Astrocyte (in vitro differentiated cells and primary cell): ENCODE measurements at regions not wholly inside any gene's neighbourhood (a gene's known extent, or its start where the extent isn't known, plus 50 kb on each side); places are given as distances from the start of the nearest gene placed in this dataset.

Experiments used
- DNase-seq: peaks from one replicate; pipeline ENCODE4 v3.0.0-alpha.2; 2010; ENCODE audit warnings: low read depth
- FAIRE-seq: peaks from 2 replicates; lab custom pipeline; 2011; peaks lifted over from hg19 to GRCh38; lab: Jason Lieb, UNC
- H2AFZ ChIP-seq: 2 replicates; pipeline ENCODE4 v1.6.0; 2012; ENCODE audit warnings: low read depth, low read length, inconsistent platforms
- H3K27ac ChIP-seq: 2 replicates; pipeline ENCODE4 v1.5.1; 2011; ENCODE audit warnings: low read depth, low read length, inconsistent platforms
- H3K27me3 ChIP-seq: 2 replicates; pipeline ENCODE4 v1.6.0; 2011; ENCODE audit warnings: low read length, inconsistent platforms; ENCODE audit not compliant: insufficient read depth
- H3K36me3 ChIP-seq: 2 replicates; pipeline ENCODE4 v1.5.1; 2011; ENCODE audit warnings: low read length, inconsistent platforms; ENCODE audit not compliant: insufficient read depth
- H3K4me1 ChIP-seq: 2 replicates; pipeline ENCODE4 v1.5.1; 2011; ENCODE audit warnings: low read length, inconsistent platforms; ENCODE audit not compliant: insufficient read depth
- H3K4me2 ChIP-seq: 2 replicates; pipeline ENCODE4 v1.6.0; 2012; ENCODE audit warnings: low read length, inconsistent platforms
- H3K4me3 ChIP-seq: 2 replicates; pipeline ENCODE4 v1.5.1; 2011; ENCODE audit warnings: low read depth, mild to moderate bottlenecking, low read length, inconsistent platforms; ENCODE audit not compliant: insufficient read depth
- H3K79me2 ChIP-seq: 2 replicates; pipeline ENCODE4 v1.6.0; 2012; ENCODE audit warnings: mild to moderate bottlenecking, low read length, inconsistent platforms; ENCODE audit not compliant: insufficient read depth
- H3K9ac ChIP-seq: 2 replicates; pipeline ENCODE4 v1.6.0; 2012; ENCODE audit warnings: mild to moderate bottlenecking, low read length, inconsistent platforms
- H3K9me3 ChIP-seq: 2 replicates; pipeline ENCODE4 v1.5.1; 2012; ENCODE audit warnings: low read depth, mild to moderate bottlenecking, low read length, inconsistent platforms; ENCODE audit not compliant: insufficient read depth
- H4K20me1 ChIP-seq: 2 replicates; pipeline ENCODE4 v1.6.0; 2012; ENCODE audit warnings: low read length, inconsistent platforms; ENCODE audit not compliant: insufficient read depth
- H3K27ac Mint-ChIP-seq: one replicate; pipeline ENCODE4 v1.8.0; 2021; ENCODE audit warnings: mild to moderate bottlenecking, mixed read lengths; ENCODE audit not compliant: unreplicated experiment
- H3K27me3 Mint-ChIP-seq: one replicate; pipeline ENCODE4 v1.8.0; 2021; ENCODE audit warnings: low read depth, mixed read lengths; ENCODE audit not compliant: unreplicated experiment
- H3K36me3 Mint-ChIP-seq: one replicate; pipeline ENCODE4 v1.8.0; 2021; ENCODE audit warnings: low read depth, mixed read lengths; ENCODE audit not compliant: unreplicated experiment
- H3K4me1 Mint-ChIP-seq: one replicate; pipeline ENCODE4 v1.8.0; 2021; ENCODE audit warnings: low read depth, mixed read lengths; ENCODE audit not compliant: unreplicated experiment
- H3K4me3 Mint-ChIP-seq: one replicate; pipeline ENCODE4 v1.8.0; 2021; ENCODE audit warnings: mild to moderate bottlenecking, moderate library complexity, mixed read lengths; ENCODE audit not compliant: unreplicated experiment
- H3K9me3 Mint-ChIP-seq: one replicate; pipeline ENCODE4 v1.8.0; 2021; ENCODE audit warnings: mild to moderate bottlenecking, mixed read lengths; ENCODE audit not compliant: unreplicated experiment
- EZH2 ChIP-seq: IDR thresholded peaks from 2 replicates; pipeline ENCODE4 v1.6.1; 2012; ENCODE audit warnings: mild to moderate bottlenecking, low read length, inconsistent platforms; ENCODE audit not compliant: insufficient read depth
- TF ChIP-seq, protein P1 (sequence below): IDR thresholded peaks from 2 replicates; pipeline ENCODE4 v1.5.1; 2011; ENCODE audit warnings: low read depth, mild to moderate bottlenecking, inconsistent platforms, low read length, moderate library complexity; ENCODE audit not compliant: insufficient read depth

DNA sequence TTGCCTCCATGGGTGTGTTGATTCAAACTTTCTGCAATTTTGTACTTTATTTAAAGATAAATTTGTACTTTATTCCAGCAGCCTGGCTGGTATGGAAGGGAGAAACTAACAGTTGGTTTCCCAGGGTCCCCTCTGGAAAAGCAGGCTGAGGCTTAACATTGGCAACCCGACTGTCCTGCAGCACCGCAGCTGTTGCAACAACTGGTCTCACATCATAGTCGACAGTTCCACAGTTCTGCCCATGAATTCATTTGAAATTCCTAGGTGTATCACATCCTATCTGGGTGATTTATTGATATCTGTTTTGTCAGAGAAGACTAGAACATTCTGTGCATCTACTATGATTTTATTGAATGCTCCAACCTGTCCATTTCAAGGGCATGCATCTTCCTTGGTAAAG, 98.8 kb upstream of the GATB start:
- no peak overlapping the region for H3K4me3 ChIP-seq
- Mint-ChIP-seq H3K4me1 (peaks cover 3% of the 10 kb centered on the region), H3K27me3 (peaks cover 12% of the 10 kb centered on the region), H3K36me3 (no peaks in the 10 kb centered on the region), H3K27ac (no peak overlapping the region), H3K4me3 (no peak overlapping the region), H3K9me3 (no peaks in the 10 kb centered on the region)
- peaks cover 5% of the 10 kb centered on the region for H3K27me3 ChIP-seq
- no peak overlapping the region for H3K4me2 ChIP-seq
- DNase-seq (no peak), FAIRE-seq (no peak)
- H3K4me1 ChIP-seq, result no peaks in the 10 kb centered on the region
- no peaks in the 10 kb centered on the region for H4K20me1 ChIP-seq
- H3K27ac ChIP-seq, result no peak overlapping the region
- no peaks in the 10 kb centered on the region for H3K36me3 ChIP-seq
- TF ChIP-seq, protein P1, sequence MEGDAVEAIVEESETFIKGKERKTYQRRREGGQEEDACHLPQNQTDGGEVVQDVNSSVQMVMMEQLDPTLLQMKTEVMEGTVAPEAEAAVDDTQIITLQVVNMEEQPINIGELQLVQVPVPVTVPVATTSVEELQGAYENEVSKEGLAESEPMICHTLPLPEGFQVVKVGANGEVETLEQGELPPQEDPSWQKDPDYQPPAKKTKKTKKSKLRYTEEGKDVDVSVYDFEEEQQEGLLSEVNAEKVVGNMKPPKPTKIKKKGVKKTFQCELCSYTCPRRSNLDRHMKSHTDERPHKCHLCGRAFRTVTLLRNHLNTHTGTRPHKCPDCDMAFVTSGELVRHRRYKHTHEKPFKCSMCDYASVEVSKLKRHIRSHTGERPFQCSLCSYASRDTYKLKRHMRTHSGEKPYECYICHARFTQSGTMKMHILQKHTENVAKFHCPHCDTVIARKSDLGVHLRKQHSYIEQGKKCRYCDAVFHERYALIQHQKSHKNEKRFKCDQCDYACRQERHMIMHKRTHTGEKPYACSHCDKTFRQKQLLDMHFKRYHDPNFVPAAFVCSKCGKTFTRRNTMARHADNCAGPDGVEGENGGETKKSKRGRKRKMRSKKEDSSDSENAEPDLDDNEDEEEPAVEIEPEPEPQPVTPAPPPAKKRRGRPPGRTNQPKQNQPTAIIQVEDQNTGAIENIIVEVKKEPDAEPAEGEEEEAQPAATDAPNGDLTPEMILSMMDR, result no peak
- TF ChIP-seq EZH2, result no peak
- no peaks in the 10 kb centered on the region for H3K9me3 ChIP-seq
- no peak overlapping the region for H2AFZ ChIP-seq
- H3K79me2 ChIP-seq, result no peaks in the 10 kb centered on the region
- no peak overlapping the region for H3K9ac ChIP-seq

DNA sequence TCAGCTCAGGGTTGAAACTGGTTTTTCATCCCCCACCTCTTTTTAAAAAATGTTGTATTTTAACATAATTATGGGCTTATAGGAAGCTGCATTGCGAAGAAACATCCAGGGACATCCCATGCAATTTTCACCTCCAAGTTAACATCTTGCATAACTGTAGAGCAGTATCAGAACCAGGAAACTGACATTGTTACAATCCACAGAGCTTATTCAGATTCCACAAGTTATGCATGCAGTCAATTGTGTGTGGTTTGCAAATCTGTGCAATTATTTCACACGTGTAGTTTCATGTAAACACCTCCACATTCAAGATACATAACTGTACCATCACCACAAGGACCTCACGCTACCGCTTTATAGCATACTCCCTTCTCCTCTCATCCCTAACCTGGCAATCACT, 97.5 kb upstream of the GATB start:
- Histone ChIP-seq H3K4me3 (no peak overlapping the region), H4K20me1 (no peaks in the 10 kb centered on the region), H3K9me3 (no peaks in the 10 kb centered on the region), H3K4me2 (no peak overlapping the region), H3K27ac (no peak overlapping the region), H3K4me1 (no peaks in the 10 kb centered on the region), H3K27me3 (peaks cover 5% of the 10 kb centered on the region), H3K9ac (no peak overlapping the region), H3K79me2 (no peaks in the 10 kb centered on the region), H2AFZ (no peak overlapping the region), H3K36me3 (no peaks in the 10 kb centered on the region)
- DNase-seq, result no peak
- no peak overlapping the region for H3K27ac Mint-ChIP-seq
- no peaks in the 10 kb centered on the region for H3K9me3 Mint-ChIP-seq
- no peaks in the 10 kb centered on the region for H3K36me3 Mint-ChIP-seq
- no peak for TF ChIP-seq EZH2
- TF ChIP-seq, protein P1, result no peak
- H3K27me3 Mint-ChIP-seq, result peaks cover 11% of the 10 kb centered on the region
- FAIRE-seq, result no peak
- H3K4me1 Mint-ChIP-seq, result peaks cover 3% of the 10 kb centered on the region
- H3K4me3 Mint-ChIP-seq, result no peak overlapping the region

DNA sequence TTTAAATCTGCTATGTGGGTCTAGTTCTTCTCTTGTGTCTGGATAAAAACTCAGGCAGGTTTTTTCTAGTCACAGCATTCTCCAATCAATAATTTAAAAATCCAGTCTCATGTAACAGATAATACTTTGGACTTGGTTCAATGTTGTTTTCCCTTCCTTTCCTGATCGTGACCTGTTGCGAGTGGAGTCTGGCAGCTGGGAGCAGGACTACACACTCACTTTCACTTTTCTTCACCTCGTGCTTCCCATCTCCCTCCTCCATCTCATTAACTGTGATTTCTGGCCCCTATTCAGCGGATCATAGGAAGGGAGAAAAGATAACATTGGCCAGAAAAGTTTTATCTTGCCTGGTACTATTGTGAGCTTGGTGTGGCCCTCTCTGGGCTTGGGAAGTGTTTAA, 96.6 kb upstream of the GATB start:
- peaks cover 14% of the 10 kb centered on the region for H3K27me3 Mint-ChIP-seq
- H3K36me3 Mint-ChIP-seq, result no peaks in the 10 kb centered on the region
- Histone ChIP-seq H3K79me2 (no peaks in the 10 kb centered on the region), H3K9me3 (no peaks in the 10 kb centered on the region), H3K4me1 (no peaks in the 10 kb centered on the region), H3K27me3 (peaks cover 5% of the 10 kb centered on the region), H3K36me3 (no peaks in the 10 kb centered on the region), H3K9ac (no peak overlapping the region), H2AFZ (no peak overlapping the region), H4K20me1 (no peaks in the 10 kb centered on the region), H3K27ac (no peak overlapping the region), H3K4me2 (no peak overlapping the region), H3K4me3 (no peak overlapping the region)
- no peaks in the 10 kb centered on the region for H3K9me3 Mint-ChIP-seq
- no peak overlapping the region for H3K4me3 Mint-ChIP-seq
- no peak overlapping the region for H3K27ac Mint-ChIP-seq
- H3K4me1 Mint-ChIP-seq, result peaks cover 3% of the 10 kb centered on the region
- TF ChIP-seq EZH2, result no peak
- TF ChIP-seq, protein P1, result no peak
- DNase-seq (no peak), FAIRE-seq (no peak)
